ENCODE measurements at regions not wholly inside any gene's neighbourhood (a gene's known extent, or its start where the extent isn't known, plus 50 kb on each side); places are given as distances from the start of the nearest gene placed in this dataset.
"Not testable (repeated sequence)": the region's sequence is repeated elsewhere in the genome, so short reads cannot be mapped to it uniquely, and the experiment has no call there.

DNA sequence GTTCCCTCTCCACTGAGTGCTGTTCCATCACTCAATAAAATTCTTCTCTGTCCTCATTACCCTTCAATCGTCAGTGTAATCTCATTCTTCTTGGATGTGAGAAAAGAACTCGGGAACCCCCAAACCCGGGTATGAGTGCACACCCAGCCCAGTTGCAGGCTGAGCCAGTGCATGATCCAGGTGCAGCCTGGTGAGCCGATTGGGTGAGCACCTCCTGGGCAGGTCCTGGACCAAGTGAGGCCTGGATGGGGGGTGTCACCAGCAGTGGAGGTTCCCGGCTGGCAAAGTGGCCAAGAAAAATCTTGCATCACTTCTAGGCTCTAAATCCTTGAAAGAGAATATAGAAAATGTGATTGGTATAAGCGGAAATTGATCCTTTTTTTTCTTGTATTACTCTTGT lies 878.8 kb upstream of the KLHL1 start:
- DNase-seq (ENCODE audit: low spot score): no peak
- TF ChIP-seq, protein P1, sequence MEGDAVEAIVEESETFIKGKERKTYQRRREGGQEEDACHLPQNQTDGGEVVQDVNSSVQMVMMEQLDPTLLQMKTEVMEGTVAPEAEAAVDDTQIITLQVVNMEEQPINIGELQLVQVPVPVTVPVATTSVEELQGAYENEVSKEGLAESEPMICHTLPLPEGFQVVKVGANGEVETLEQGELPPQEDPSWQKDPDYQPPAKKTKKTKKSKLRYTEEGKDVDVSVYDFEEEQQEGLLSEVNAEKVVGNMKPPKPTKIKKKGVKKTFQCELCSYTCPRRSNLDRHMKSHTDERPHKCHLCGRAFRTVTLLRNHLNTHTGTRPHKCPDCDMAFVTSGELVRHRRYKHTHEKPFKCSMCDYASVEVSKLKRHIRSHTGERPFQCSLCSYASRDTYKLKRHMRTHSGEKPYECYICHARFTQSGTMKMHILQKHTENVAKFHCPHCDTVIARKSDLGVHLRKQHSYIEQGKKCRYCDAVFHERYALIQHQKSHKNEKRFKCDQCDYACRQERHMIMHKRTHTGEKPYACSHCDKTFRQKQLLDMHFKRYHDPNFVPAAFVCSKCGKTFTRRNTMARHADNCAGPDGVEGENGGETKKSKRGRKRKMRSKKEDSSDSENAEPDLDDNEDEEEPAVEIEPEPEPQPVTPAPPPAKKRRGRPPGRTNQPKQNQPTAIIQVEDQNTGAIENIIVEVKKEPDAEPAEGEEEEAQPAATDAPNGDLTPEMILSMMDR (IDR thresholded peaks at IDR 0.05; ENCODE audit: extremely low read depth, missing control alignments): no peak

DNA sequence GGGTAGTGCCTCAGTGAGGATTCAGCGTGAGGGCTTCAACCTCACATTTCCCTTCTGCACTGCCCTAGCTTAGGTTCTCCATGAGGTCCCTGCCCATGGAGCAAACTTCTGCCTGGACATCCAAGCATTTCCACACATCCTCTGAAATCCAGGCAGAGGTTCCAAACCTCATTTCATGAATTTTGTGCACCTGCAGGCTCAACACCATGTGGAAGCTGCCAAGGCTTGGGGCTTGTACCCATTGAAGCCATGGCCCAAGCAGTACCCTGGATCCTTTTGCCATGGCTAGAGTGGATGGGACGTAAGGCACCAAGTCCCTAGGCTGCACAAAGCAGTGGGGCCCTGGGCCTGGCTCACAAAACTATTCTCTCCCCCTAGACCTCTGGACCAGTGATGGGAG lies 877.1 kb upstream of the KLHL1 start:
- TF ChIP-seq, protein P1 (IDR thresholded peaks at IDR 0.05; ENCODE audit: extremely low read depth, missing control alignments): no peak
- DNase-seq (ENCODE audit: low spot score): no peak

DNA sequence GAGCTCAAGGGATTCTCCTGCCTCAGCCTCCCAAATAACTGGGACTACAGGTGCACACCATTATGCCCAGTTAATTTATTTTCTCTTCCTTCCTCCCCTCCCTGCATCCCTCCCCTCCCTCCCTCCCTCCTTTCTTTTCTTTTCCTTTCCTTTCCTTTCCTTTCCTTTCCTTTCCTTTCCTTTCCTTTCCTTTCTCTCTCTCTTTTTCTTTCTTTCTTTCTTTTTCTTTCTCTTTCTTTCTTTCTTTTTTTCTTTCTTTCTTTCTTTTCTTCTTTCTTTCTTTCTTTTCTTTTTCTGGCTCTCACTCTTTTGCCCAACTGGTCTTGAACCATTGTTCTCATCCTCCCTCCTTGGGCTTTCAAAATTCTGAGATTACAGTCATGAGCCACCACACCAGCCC lies 873.0 kb upstream of the KLHL1 start:
- not testable (repeated sequence) for DNase-seq (ENCODE audit: low spot score)

DNA sequence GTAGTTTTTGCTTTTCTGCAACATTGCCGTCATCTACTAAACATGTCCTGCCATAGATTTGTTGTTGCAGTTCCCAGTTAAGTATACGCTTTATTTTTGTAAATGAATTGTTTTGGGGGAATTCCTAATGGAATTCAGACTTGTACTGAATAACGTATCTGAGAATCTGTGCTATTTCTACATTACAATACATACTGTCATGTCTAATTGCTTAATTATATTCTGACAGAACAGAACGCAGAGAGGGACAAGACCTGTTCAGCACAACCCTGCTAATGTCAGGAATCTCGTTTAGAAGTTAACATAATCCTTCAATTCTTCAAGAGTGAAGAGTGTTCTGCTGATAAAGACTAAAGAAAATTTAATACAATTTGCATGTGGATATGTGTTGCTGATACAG lies 861.1 kb upstream of the KLHL1 start:
- TF ChIP-seq, protein P1 (IDR thresholded peaks at IDR 0.05; ENCODE audit: extremely low read depth, missing control alignments): no peak
- DNase-seq (ENCODE audit: low spot score): no peak

DNA sequence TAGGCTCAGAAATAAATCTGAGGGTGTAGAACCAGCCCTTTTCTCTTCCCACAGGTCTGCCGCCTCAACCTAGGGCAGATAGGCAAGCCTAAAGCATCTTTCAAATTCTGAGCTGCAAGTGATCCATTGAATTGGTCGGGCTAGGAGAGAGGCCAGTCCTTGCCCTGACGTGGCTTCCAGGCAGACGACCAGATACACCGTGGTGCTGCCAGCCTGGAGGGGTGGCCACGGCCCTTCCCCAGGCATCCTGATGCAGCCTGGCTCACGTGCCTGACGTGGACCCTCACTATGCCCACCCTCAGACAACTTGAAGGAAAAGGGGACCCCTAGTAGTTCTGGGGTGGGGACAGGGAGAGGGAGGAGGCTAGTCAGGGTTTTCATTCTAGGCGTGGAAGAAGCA lies 859.3 kb upstream of the KLHL1 start:
- TF ChIP-seq, protein P1 (IDR thresholded peaks at IDR 0.05; ENCODE audit: extremely low read depth, missing control alignments): no peak

DNA sequence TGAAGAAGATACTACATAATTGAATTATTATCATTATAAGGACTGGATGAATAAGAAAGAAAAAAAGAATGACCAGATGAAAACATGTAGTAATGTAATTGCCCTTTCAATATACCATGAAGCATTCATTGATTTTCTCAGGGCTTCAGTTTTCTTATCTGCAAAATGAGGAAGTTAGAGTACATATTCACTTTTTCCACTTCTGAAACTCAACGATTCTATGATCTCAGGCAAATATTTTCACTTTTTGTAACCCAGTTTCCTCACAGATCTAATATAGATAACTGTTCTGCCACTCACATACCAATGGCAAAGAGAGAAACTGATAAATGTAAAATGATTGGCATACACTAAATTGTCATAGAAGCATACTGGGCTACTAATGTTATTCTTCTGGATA lies 856.6 kb upstream of the KLHL1 start:
- TF ChIP-seq, protein P1 (IDR thresholded peaks at IDR 0.05; ENCODE audit: extremely low read depth, missing control alignments): no peak
- DNase-seq (ENCODE audit: low spot score): no peak

More for the DNA sequence above, 859.3 kb upstream of the KLHL1 start:
- DNase-seq (ENCODE audit: low spot score): no peak

DNA sequence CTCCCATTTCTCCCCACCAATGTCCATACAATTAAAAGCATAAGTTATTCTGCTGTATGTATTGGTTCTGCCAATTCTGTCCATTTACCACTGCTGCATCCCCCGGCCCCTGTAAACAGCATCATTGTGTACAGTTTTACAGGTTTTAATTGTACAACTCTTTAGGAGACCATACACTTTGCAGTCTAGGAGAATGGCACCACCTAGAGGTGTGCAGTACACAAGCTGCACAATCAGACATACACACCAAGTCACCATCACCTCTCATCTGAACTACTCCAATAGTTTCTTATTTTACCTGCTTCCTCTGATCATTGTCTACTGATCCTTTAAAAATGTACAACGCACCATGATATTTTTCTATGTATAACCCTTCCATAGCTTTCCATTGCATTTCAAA lies 855.9 kb upstream of the KLHL1 start:
- TF ChIP-seq, protein P1 (IDR thresholded peaks at IDR 0.05; ENCODE audit: extremely low read depth, missing control alignments): no peak
- DNase-seq (ENCODE audit: low spot score): no peak

DNA sequence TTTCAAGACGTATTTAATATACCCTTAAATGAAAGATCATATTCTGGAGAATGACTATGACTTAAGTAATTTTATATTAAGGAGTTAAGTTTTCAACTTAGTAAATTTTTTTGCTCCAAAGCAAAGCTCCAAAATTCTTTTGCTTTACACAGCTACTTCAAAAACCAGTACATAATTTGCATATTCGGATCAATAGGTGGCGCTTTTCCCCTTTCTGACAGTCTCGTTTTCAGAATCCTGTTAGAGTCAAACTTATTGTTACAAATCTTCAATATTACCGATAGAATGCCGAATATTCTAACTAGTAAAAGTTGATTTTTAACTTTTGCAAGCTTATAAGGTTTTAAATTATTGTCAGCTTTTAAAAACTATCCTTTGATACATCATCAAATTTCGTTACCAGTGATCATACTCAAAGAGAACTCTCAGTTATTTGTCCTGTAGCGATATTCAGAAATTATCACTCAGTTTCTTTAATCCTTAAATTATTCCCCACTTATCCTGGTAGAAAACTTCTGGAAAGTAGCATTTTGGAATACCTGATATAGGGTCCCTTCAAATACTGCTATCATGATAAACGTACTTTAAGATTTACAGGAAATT lies 852.7 kb upstream of the KLHL1 start:
- TF ChIP-seq, protein P1 (IDR thresholded peaks at IDR 0.05; ENCODE audit: extremely low read depth, missing control alignments): peak; percentile 7
- peak; percentile 5 for DNase-seq (ENCODE audit: low spot score)
